Hematopoietic multipotent progenitor cell treated with erythropoietin and hydrocortisone succinate and interleukin-3 and kit ligand, for 17 days (in vitro differentiated cells): ENCODE measurements at regions not wholly inside any gene's neighbourhood (a gene's known extent, or its start where the extent isn't known, plus 50 kb on each side); places are given as distances from the start of the nearest gene placed in this dataset.
"Not testable (repeated sequence)": the region's sequence is repeated elsewhere in the genome, so short reads cannot be mapped to it uniquely, and the experiment has no call there.

Experiments
- DNase-seq: peaks from one replicate; pipeline ENCODE4 v3.0.0-alpha.2; 2015; ENCODE audit warnings: low spot score

- DNase-seq: not testable (repeated sequence)
Observed at GRCh38 chr15:30841639-30842038, 62.1 kb upstream of the FAN1 start.

GRCh38 chr15:30842798-30843472, 60.8 kb upstream of the FAN1 start:
- not testable (repeated sequence) for DNase-seq

- not testable (repeated sequence) for DNase-seq
Observed at GRCh38 chr15:30845536-30845935, 58.2 kb upstream of the FAN1 start.
